Hematopoietic multipotent progenitor cell treated with erythropoietin and hydrocortisone succinate and interleukin-3 and kit ligand, for 17 days (in vitro differentiated cells): ENCODE measurements at regions not wholly inside any gene's neighbourhood (a gene's known extent, or its start where the extent isn't known, plus 50 kb on each side); places are given as distances from the start of the nearest gene placed in this dataset.

Experiments used
- DNase-seq: peaks from one replicate; pipeline ENCODE4 v3.0.0-alpha.2; 2015; ENCODE audit warnings: low spot score

DNA sequence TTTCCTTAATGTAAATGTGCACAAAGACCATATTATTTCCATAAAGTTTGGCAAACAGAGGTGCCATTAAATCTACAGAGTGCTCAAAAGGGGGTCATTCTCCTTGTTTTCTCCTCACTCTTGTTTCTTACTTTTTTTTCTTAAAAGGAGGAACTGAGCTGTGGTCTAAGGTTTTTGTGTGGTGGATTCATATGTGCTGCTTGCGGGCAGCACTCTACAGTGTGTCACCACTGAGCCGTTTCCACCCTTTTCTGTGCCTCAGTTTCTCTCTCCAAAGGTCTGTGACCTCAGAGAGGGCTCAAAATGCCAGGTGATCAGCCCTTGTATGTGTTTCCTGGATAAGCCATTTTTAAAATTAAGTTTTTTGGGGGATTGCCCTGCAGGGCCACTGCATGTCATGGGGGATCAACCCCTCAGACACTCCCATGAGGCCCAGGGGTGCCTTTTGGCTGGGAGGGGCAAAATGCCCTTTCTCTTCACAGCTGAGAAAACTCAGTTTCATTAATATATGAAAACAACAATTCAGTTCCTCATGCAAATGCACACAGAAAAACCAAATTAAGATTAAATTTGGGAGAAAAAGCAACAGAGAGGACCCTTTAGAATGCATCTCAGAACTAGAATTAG, 56.9 kb upstream of the VOPP1 start:
- DNase-seq, result no peak

- no peak for DNase-seq
These were observed 52.5 kb upstream of the VOPP1 start for GRCh38 chr7:55624813-55625212.

GRCh38 chr7:55623617-55624016, 51.3 kb upstream of the VOPP1 start:
- no peak for DNase-seq

- no peak for DNase-seq
These were observed 49.9 kb upstream of the VOPP1 start for GRCh38 chr7:55622241-55622640.
